ENCODE measurements at regions not wholly inside any gene's neighbourhood (a gene's known extent, or its start where the extent isn't known, plus 50 kb on each side); places are given as distances from the start of the nearest gene placed in this dataset.

GRCh38 chr18:50453732-50454131 lies 78.9 kb downstream of the SKA1 start:
- TF ChIP-seq EZH2 (IDR thresholded peaks at IDR 0.05) (no peak), CTCF (IDR thresholded peaks at IDR 0.05 in 2 of 3, conservative IDR thresholded peaks at IDR 0.05 in 1 of 3; ENCODE audit: borderline replicate concordance in 1 of 3, insufficient read depth in 1 of 3, low read depth in 2 of 3, low read length in 2 of 3) (no peak), ZBTB33 (IDR thresholded peaks at IDR 0.05; ENCODE audit: extremely low read depth, insufficient replicate concordance, low read length) (no peak), POLR2A (IDR thresholded peaks at IDR 0.05; ENCODE audit: borderline replicate concordance, extremely low read depth, insufficient read depth, insufficient read length) (no peak), ZNF274 (IDR thresholded peaks at IDR 0.05; ENCODE audit: low read depth, low read length) (no peak), EGR1 (IDR thresholded peaks at IDR 0.05; ENCODE audit: low read depth) (no peak), SP1 (IDR thresholded peaks at IDR 0.05; ENCODE audit: low read depth) (no peak), REST (IDR thresholded peaks at IDR 0.05; ENCODE audit: low read depth) (no peak), TCF7L2 (IDR thresholded peaks at IDR 0.05; ENCODE audit: borderline replicate concordance, extremely low read depth, insufficient read depth, insufficient read length) (no peak), POLR2AphosphoS5 (IDR thresholded peaks at IDR 0.05; ENCODE audit: low read depth, low read length) (no peak), CBX3 (IDR thresholded peaks at IDR 0.05; ENCODE audit: low read depth) (no peak)
